ENCODE measurements at regions not wholly inside any gene's neighbourhood (a gene's known extent, or its start where the extent isn't known, plus 50 kb on each side); places are given as distances from the start of the nearest gene placed in this dataset.

DNA sequence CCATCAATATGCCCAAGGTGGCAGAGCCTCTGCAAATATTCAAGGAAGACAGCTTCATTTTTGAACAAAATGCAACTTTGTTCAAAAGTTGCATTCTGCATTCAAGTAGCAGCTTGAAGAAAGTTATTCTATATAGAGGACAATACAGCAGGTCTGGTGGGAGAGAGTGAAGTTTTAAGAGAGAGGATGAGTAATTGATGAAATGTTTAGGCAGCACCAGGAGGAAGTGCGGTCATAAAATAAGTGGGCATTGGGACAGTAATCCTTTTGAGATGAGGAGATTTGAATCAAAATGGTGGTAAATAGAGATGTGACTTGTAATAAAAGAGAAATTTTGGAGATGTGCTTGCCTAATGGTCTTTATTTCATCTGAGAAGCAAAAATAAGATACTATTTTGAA lies 607.3 kb upstream of the ZNF385D start:
- DNase-seq (ENCODE audit: low spot score in 2 of 2) = no peak
- TF ChIP-seq, protein P1, sequence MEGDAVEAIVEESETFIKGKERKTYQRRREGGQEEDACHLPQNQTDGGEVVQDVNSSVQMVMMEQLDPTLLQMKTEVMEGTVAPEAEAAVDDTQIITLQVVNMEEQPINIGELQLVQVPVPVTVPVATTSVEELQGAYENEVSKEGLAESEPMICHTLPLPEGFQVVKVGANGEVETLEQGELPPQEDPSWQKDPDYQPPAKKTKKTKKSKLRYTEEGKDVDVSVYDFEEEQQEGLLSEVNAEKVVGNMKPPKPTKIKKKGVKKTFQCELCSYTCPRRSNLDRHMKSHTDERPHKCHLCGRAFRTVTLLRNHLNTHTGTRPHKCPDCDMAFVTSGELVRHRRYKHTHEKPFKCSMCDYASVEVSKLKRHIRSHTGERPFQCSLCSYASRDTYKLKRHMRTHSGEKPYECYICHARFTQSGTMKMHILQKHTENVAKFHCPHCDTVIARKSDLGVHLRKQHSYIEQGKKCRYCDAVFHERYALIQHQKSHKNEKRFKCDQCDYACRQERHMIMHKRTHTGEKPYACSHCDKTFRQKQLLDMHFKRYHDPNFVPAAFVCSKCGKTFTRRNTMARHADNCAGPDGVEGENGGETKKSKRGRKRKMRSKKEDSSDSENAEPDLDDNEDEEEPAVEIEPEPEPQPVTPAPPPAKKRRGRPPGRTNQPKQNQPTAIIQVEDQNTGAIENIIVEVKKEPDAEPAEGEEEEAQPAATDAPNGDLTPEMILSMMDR (IDR thresholded peaks at IDR 0.05) = no peak
- TF ChIP-seq POLR2A (IDR thresholded peaks at IDR 0.05) (no peak), EP300 (IDR thresholded peaks at IDR 0.05) (no peak)
- H3K27ac ChIP-seq = no peak overlapping the region
- H3K9me3 ChIP-seq = no peaks in the 10 kb centered on the region
- H3K36me3 ChIP-seq = no peaks in the 10 kb centered on the region
- 90 to 98% methylated on average over 1 of the region's 1 CpG for WGBS, 2 donors
- H3K27me3 ChIP-seq = no peaks in the 10 kb centered on the region
- H3K4me1 ChIP-seq = peaks cover 0 to 16% (median 0%) of the 10 kb centered on the region in 4 donors
- H3K4me3 ChIP-seq = peak overlapping the region in 1 of 4 donors; percentile 2

DNA sequence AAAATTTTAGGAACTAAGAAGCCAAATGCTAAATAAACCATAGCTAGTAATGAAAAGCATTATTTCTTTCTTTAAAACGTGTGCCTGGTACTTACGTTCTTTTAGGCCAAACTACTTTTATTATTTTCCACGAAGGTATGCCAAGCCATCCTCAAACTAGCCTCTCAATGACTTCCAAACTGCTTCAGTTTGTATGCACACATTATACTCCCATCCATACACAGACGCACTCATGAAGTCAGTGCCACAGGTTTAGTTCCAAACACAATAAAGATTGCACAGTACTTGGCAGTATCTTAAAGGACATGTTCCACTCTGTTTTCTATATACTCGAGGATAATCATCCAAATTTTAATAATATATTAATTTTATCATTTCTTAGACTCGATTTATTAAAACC lies 609.2 kb upstream of the ZNF385D start:
- H3K27ac ChIP-seq = peak overlapping the region in 1 of 4 donors; percentile 34
- no peak for TF ChIP-seq POLR2A (IDR thresholded peaks at IDR 0.05)
- TF ChIP-seq EP300 (IDR thresholded peaks at IDR 0.05) = no peak
- TF ChIP-seq, protein P1 (IDR thresholded peaks at IDR 0.05) = no peak
- WGBS, 2 donors = 69 to 73% methylated on average over 6 of the region's 6 CpGs
- DNase-seq (ENCODE audit: low spot score in 2 of 2) = no peak
- H3K27me3 ChIP-seq = no peaks in the 10 kb centered on the region
- H3K9me3 ChIP-seq = no peaks in the 10 kb centered on the region
- H3K4me3 ChIP-seq = no peak overlapping the region
- peaks cover 0 to 16% (median 0%) of the 10 kb centered on the region in 4 donors for H3K4me1 ChIP-seq
- H3K36me3 ChIP-seq = no peaks in the 10 kb centered on the region

DNA sequence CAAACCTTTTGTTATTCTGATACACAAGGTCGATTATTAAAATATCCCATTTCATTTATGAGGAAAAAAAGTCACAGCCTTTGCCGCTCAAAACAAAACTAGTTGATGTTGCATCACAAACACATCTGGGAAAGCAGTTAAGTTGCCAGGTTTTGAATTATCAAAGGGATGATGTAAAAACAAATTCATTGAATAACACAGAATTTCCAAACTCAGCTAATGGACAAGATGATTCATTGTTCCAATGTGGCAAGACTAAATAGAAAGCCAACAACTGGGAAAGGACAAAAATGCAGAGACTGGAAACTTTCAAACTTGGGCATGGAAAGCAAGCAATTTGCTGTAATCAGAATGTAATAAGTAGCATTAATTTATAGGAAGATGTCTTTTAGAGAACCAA lies 610.0 kb upstream of the ZNF385D start:
- H3K4me1 ChIP-seq = peaks cover 0 to 16% (median 0%) of the 10 kb centered on the region in 4 donors
- H3K36me3 ChIP-seq = no peaks in the 10 kb centered on the region
- H3K9me3 ChIP-seq = no peaks in the 10 kb centered on the region
- no peak overlapping the region for H3K4me3 ChIP-seq
- peak; percentile 12 to 79 for TF ChIP-seq EP300 (IDR thresholded peaks at IDR 0.05)
- no peak for TF ChIP-seq POLR2A (IDR thresholded peaks at IDR 0.05)
- DNase-seq (ENCODE audit: low spot score in 2 of 2) = peak in 1 of 2 donors; percentile 31
- peak overlapping the region in 1 of 4 donors; percentile 34 for H3K27ac ChIP-seq
- 54 to 65% methylated on average over 2 of the region's 2 CpGs for WGBS, 2 donors
- no peaks in the 10 kb centered on the region for H3K27me3 ChIP-seq

DNA sequence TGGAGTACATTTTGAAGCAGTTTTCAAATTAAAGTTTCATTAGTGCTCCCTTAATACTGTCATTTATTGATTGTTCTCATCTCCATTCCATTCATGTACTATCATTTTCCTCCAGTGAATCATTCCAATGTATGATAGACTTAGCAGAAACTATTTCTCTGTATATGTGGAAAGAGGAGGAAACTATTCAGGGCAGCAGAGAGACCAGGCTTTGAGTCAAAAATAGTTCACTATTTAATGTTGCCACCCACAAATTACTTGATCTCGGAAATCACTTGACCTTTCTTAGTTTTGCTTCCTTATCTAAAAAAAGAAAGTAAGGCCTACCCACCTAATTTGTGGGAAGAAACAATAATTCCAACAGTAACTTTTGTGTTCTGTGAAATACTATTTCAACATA lies 610.5 kb upstream of the ZNF385D start:
- 8 to 10% methylated on average over 1 of the region's 1 CpG for WGBS, 2 donors
- Histone ChIP-seq H3K9me3 (no peaks in the 10 kb centered on the region), H3K36me3 (no peaks in the 10 kb centered on the region), H3K27me3 (no peaks in the 10 kb centered on the region), H3K27ac (no peak overlapping the region), H3K4me1 (peaks cover 0 to 16% (median 0%) of the 10 kb centered on the region in 4 donors), H3K4me3 (no peak overlapping the region)
- TF ChIP-seq, protein P1 (IDR thresholded peaks at IDR 0.05) = no peak
- no peak for DNase-seq (ENCODE audit: low spot score in 2 of 2)

DNA sequence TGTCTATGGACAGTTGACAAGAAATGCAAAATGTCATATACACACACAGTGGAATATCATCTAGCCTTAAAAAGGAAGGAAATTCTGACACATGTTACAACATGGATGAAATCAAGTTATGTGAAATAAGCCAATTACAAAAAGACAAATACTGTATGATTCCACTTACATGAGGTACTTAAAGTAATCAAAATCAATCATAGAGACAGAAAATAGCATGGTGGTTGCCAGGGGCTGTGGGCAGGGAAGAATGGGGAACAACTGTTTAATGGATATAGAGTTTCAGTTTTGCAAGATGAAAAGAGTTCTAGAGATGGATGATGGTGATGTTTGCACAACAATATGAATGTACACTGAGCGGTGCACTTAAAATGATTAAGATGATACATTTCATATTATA lies 613.8 kb upstream of the ZNF385D start:
- no peaks in the 10 kb centered on the region for H3K9me3 ChIP-seq
- H3K27me3 ChIP-seq = no peaks in the 10 kb centered on the region
- H3K36me3 ChIP-seq = no peaks in the 10 kb centered on the region
- H3K4me3 ChIP-seq = no peak overlapping the region
- peaks cover 0 to 16% (median 0%) of the 10 kb centered on the region in 4 donors for H3K4me1 ChIP-seq
- TF ChIP-seq, protein P1 (IDR thresholded peaks at IDR 0.05) = no peak
- TF ChIP-seq POLR2A (IDR thresholded peaks at IDR 0.05) = no peak
- TF ChIP-seq EP300 (IDR thresholded peaks at IDR 0.05) = no peak
- 95 to 96% methylated on average over 1 of the region's 1 CpG for WGBS, 2 donors
- no peak for DNase-seq (ENCODE audit: low spot score in 2 of 2)
- no peak overlapping the region for H3K27ac ChIP-seq

DNA sequence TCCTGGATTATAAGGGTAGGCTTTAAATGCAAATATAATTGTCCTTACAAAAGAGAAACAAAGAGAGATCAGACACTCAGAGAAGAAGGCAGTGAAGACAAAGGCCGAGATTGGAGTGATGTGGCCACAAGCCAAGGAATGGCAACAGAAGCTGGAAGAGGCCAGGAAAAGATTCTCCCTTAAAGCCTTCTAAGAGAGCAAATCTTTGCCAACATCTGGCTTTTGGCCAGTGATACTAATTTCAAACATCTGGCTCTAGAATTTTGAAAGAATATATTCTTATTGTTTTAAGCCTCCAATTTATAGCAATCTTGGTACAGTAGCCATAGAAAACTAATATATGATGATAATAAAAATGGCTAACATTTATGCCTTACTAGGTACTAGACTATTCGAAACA lies 615.8 kb upstream of the ZNF385D start:
- H3K27me3 ChIP-seq = peaks cover 0 to 17% of the 10 kb centered on the region in 2 donors
- no peaks in the 10 kb centered on the region for H3K36me3 ChIP-seq
- WGBS, 2 donors = 24 to 49% methylated on average over 2 of the region's 2 CpGs
- H3K27ac ChIP-seq = no peak overlapping the region
- H3K9me3 ChIP-seq = no peaks in the 10 kb centered on the region
- no peak overlapping the region for H3K4me3 ChIP-seq
- TF ChIP-seq, protein P1 (IDR thresholded peaks at IDR 0.05) = no peak
- TF ChIP-seq POLR2A (IDR thresholded peaks at IDR 0.05) = no peak
- TF ChIP-seq EP300 (IDR thresholded peaks at IDR 0.05) = no peak
- DNase-seq (ENCODE audit: low spot score in 2 of 2) = no peak
- H3K4me1 ChIP-seq = peaks cover 0 to 5% (median 0%) of the 10 kb centered on the region in 4 donors
